Psoas muscle (tissue), 7 donors: ENCODE measurements at regions not wholly inside any gene's neighbourhood (a gene's known extent, or its start where the extent isn't known, plus 50 kb on each side); places are given as distances from the start of the nearest gene placed in this dataset.
A peak's percentile ranks its signal among the peaks of the same experiment; 100 is the strongest.
"Not testable (repeated sequence)": the region's sequence is repeated elsewhere in the genome, so short reads cannot be mapped to it uniquely, and the experiment has no call there.

Source experiments
- ATAC-seq, 4 donors: fragments of 200-7000 bp; cut with Tn5 transposase; one replicate each; pipeline ENCODE4 v1.9.1; 2020; ENCODE audit warnings: moderate library complexity in 3 of 4, mild to moderate bottlenecking in 2 of 4
- DNase-seq, 2 donors: peaks; one replicate each; pipeline ENCODE4 v3.0.0-alpha.2; 2020
- H3K27ac ChIP-seq: fragments of 200-600 bp; one replicate; pipeline ENCODE4 v1.8.0; 2022
- H3K27me3 ChIP-seq, 3 donors: fragments of 200-600 bp in 1 of 3; one replicate each; pipeline versions ENCODE4 v1.6.1 to v1.8.0; 2013 to 2022; ENCODE audit warnings: low read length in 2 of 3, mild to moderate bottlenecking in 2 of 3, moderate library complexity in 1 of 3; ENCODE audit not compliant: insufficient read depth in 3 of 3
- H3K36me3 ChIP-seq, 2 donors: fragments of 200-600 bp in 1 of 2; one replicate each; pipeline versions ENCODE4 v1.6.1 to v1.8.0; 2013 to 2022; ENCODE audit warnings: low read depth in 1 of 2, mild to moderate bottlenecking in 1 of 2, moderate library complexity in 1 of 2; ENCODE audit not compliant: insufficient read depth in 1 of 2
- H3K4me1 ChIP-seq: fragments of 200-600 bp; one replicate; pipeline ENCODE4 v1.8.0; 2022
- H3K4me3 ChIP-seq: fragments of 200-600 bp; one replicate; pipeline ENCODE4 v1.8.0; 2022; ENCODE audit warnings: mild to moderate bottlenecking
- H3K9me3 ChIP-seq: fragments of 200-600 bp; one replicate; pipeline ENCODE4 v1.8.0; 2022
- WGBS, 3 donors: extraction: QIAGEN DNeasy Blood & Tissue Kit; methylation state at CpG; one replicate each; pipeline versions ENCODE4 v1.1.6 to v1.1.7; 2013; 5-methylcytosine and 5-hydroxymethylcytosine counted together
- intact Hi-C, 2 donors: fragments of 100-400 bp; cut with DNase I; formaldehyde crosslinking; loops; one replicate each; pipeline versions ENCODE4 v1.11.0 to v1.14.2; 2022
- TF ChIP-seq, protein P1 (sequence below): fragments of 200-600 bp; IDR thresholded peaks from one replicate; pipeline ENCODE4 v1.8.0; 2022; ENCODE audit warnings: antibody characterized with exemption
- donor health status: healthy with polysubstance abuse.
- donor health status: DM: no; HTN: no; CAD: no; lungs with moderate emphysema.
- donor health status: Bipolar disorder and iron deficiency.
- donor health status: healthy.
- donor health status: DM: yes; HTN: yes; CAD: no.
- donor health status: DM: no; HTN: no; CAD: no.
- donor health status: DM: yes; HTN: yes; CAD: no.

DNA sequence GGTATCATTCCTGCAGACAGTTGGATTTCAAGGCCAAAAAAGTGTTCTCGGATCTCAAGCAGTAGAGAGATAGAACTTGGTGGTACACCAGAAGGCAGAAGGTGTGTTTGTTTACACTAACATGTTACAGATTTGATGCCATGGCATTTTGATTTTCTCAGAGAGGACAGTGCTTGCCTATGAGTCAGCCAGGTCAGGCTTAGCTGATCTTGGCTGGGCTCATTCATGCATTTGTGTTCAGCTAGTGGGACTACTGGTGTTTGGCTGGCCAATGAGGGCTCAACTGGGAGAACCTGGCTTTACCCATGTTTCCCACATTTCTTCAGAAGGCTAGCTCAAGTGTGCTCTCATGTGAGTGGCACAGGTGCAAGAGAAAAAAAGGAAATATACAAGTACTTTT is 162.0 kb downstream of the C1D start:
- ATAC-seq = no peak
- intact Hi-C loops = no loop called here
- 85 to 94% (median 94%) methylated on average over 1 of the region's 1 CpG for WGBS, 3 donors
- H3K36me3 ChIP-seq = no peaks in the 10 kb centered on the region
- TF ChIP-seq, protein P1, sequence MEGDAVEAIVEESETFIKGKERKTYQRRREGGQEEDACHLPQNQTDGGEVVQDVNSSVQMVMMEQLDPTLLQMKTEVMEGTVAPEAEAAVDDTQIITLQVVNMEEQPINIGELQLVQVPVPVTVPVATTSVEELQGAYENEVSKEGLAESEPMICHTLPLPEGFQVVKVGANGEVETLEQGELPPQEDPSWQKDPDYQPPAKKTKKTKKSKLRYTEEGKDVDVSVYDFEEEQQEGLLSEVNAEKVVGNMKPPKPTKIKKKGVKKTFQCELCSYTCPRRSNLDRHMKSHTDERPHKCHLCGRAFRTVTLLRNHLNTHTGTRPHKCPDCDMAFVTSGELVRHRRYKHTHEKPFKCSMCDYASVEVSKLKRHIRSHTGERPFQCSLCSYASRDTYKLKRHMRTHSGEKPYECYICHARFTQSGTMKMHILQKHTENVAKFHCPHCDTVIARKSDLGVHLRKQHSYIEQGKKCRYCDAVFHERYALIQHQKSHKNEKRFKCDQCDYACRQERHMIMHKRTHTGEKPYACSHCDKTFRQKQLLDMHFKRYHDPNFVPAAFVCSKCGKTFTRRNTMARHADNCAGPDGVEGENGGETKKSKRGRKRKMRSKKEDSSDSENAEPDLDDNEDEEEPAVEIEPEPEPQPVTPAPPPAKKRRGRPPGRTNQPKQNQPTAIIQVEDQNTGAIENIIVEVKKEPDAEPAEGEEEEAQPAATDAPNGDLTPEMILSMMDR = no peak
- H3K4me1 ChIP-seq = peaks cover 2% of the 10 kb centered on the region
- H3K4me3 ChIP-seq = no peak overlapping the region
- no peak for DNase-seq
- H3K9me3 ChIP-seq = no peaks in the 10 kb centered on the region
- no peaks in the 10 kb centered on the region for H3K27me3 ChIP-seq
- no peak overlapping the region for H3K27ac ChIP-seq

DNA sequence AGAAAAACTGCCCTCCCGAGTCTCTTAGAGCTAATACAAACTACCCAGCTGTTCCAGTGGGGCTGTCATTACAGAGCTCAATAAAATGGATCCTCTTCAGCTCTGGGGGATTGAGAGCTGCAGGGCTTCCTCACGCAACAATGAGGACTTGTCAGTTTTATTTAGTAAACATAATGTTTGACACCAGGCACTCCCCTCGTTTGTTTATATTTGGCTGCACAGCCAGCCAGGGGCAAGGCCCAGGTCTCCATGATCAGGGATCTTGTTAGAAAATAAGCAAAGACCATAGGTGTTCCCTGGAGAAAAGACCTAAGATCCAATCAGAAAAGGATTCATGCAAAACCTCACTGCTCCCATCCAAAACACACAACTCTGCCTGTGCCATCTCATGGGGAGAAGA is 158.2 kb downstream of the C1D start:
- TF ChIP-seq, protein P1 = no peak
- no peaks in the 10 kb centered on the region for H3K9me3 ChIP-seq
- H3K4me3 ChIP-seq = no peak overlapping the region
- DNase-seq (no peak), ATAC-seq (no peak)
- H3K27ac ChIP-seq = no peak overlapping the region
- H3K27me3 ChIP-seq = no peaks in the 10 kb centered on the region
- intact Hi-C loops = no loop called here
- WGBS, 3 donors = 60 to 66% (median 61%) methylated on average over 3 of the region's 3 CpGs
- no peaks in the 10 kb centered on the region for H3K36me3 ChIP-seq
- no peaks in the 10 kb centered on the region for H3K4me1 ChIP-seq

DNA sequence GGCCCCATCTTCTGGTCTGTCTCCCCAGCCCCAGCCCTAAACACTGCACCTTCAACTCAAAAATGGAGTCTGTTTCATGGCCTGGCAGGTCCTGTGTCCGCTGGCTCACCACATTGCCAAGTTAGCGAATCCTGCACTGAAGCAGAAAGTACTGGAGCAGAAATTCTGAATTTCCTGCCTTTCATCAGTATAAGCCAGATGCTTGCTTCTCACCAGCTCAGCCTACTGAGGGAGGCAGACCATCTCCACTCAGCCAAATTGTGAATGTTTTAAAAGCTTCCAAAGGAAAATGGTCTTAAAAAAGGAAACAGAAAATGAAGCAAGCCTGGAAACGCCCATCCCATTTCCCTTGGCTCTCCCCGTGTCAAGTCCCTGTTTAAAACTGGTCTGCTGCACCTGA is 157.8 kb downstream of the C1D start:
- whole genome bisulfite sequencing, 3 donors = 26 to 34% (median 28%) methylated on average over 4 of the region's 4 CpGs
- intact Hi-C loops = no loop called here

DNA sequence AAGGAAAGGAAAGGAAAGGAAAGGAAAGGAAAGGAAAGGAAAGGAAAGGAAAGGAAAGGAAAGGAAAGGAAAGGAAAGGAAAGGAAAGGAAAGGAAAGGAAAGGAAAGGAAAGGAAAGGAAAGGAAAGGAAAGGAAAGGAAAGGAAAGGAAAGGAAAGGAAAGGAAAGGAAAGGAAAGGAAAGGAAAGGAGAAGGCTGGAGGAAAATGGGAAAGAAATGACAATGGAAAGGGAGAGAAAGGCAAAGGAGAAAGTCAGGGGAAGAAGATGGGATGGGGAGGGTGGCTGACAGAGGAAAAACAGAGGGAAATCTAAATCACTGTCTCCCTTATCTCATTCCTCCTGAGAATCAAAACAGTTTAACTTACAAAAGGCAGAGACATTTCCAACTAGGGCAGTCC is 156.3 kb downstream of the C1D start:
- ATAC-seq, DNase-seq, H3K9me3 ChIP-seq, intact Hi-C loops, H3K27me3 ChIP-seq, H3K4me1 ChIP-seq, H3K27ac ChIP-seq, H3K36me3 ChIP-seq, H3K4me3 ChIP-seq: not testable (repeated sequence)

More for the DNA sequence above, 157.8 kb downstream of the C1D start:
- H3K9me3 ChIP-seq = no peaks in the 10 kb centered on the region
- H3K27ac ChIP-seq = no peak overlapping the region
- no peak for ATAC-seq
- no peak for DNase-seq
- no peak overlapping the region for H3K4me3 ChIP-seq
- H3K27me3 ChIP-seq = no peaks in the 10 kb centered on the region
- TF ChIP-seq, protein P1 = no peak
- no peaks in the 10 kb centered on the region for H3K36me3 ChIP-seq
- H3K4me1 ChIP-seq = no peaks in the 10 kb centered on the region

DNA sequence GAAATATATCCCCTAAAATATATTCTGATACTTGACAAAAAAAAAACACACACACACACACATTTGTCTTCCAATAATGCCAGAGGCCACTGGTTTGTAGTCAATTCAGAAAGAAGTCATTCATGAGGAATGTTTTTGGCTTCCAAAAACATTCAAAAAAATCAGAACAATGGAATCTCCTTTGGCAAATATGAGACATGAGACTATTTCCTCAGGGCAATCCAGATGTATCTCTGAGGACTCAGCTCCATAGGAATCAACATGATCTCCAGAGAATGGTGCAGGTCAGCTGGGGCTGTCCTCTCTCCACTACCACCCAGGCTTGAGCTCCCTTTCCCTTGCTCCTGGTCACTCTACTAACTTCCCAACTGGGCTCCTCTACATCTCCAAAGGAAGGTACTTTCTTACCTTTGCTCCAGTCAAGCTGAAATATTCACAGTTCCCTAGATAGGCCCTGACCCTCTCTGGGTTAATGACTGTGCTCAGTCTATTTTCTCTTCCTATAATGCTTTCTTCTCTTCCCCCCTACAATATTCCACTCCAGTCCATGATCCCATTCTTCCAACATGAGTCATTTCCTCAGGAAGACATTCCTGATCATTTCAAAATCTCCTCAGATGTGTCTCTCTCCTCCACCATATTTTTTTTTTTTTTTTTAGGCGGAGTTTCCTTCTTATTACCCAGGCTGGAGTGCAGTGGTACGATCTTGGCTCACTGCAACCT is 145.3 kb downstream of the C1D start:
- no peak overlapping the region for H3K4me3 ChIP-seq
- DNase-seq (no peak), ATAC-seq (peak in 1 of 4 donors; percentile 53)
- TF ChIP-seq, protein P1 = no peak
- 81 to 89% (median 86%) methylated on average over 2 of the region's 2 CpGs for WGBS, 3 donors
- no peaks in the 10 kb centered on the region for H3K27me3 ChIP-seq
- intact Hi-C loops = no loop called here
- H3K27ac ChIP-seq = peak overlapping the region; percentile 30
- H3K4me1 ChIP-seq = no peaks in the 10 kb centered on the region
- no peaks in the 10 kb centered on the region for H3K36me3 ChIP-seq
- no peaks in the 10 kb centered on the region for H3K9me3 ChIP-seq
